MM.1S (cell line): ENCODE measurements at regions not wholly inside any gene's neighbourhood (a gene's known extent, or its start where the extent isn't known, plus 50 kb on each side); places are given as distances from the start of the nearest gene placed in this dataset.

ENCODE experiments used
- DNase-seq: peaks from one replicate; pipeline ENCODE4 v3.0.0-alpha.2; 2015
- H2AFZ ChIP-seq: fragments of 300-600 bp; sonication (generic); 2 replicates; pipeline ENCODE4 v1.6.0; 2016; ENCODE audit warnings: antibody characterized with exemption, low read length
- H3F3A ChIP-seq: fragments of 300-600 bp; sonication (generic); 2 replicates; pipeline ENCODE4 v1.6.1; 2016; ENCODE audit warnings: mild to moderate bottlenecking, antibody characterized with exemption, low read length, moderate library complexity, mixed read lengths; ENCODE audit not compliant: insufficient read depth
- H3K27ac ChIP-seq: fragments of 300-600 bp; sonication (generic); 2 replicates; pipeline ENCODE4 v1.5.1; 2016; ENCODE audit warnings: mild to moderate bottlenecking, low read length
- H3K27me3 ChIP-seq: fragments of 300-600 bp; sonication (generic); replicated peaks from 2 replicates; pipeline ENCODE4 v1.6.0; 2016; ENCODE audit warnings: low read length; ENCODE audit not compliant: insufficient read depth
- H3K36me3 ChIP-seq: fragments of 300-600 bp; sonication (generic); replicated peaks from 2 replicates; pipeline ENCODE4 v1.6.1; 2016; ENCODE audit warnings: mild to moderate bottlenecking, low read length, mixed read lengths; ENCODE audit not compliant: insufficient read depth
- H3K4me1 ChIP-seq: fragments of 300-600 bp; sonication (generic); 2 replicates; pipeline ENCODE4 v1.6.1; 2016; ENCODE audit warnings: low read length, mixed read lengths
- H3K4me2 ChIP-seq: fragments of 300-600 bp; sonication (generic); 2 replicates; pipeline ENCODE4 v1.6.0; 2016; ENCODE audit warnings: low read depth, low read length
- H3K4me3 ChIP-seq: fragments of 300-600 bp; sonication (generic); 2 replicates; pipeline ENCODE4 v1.5.1; 2016; ENCODE audit warnings: low read length, mixed read lengths
- H3K79me2 ChIP-seq: fragments of 300-600 bp; sonication (generic); 2 replicates; pipeline ENCODE4 v1.6.1; 2016; ENCODE audit warnings: mixed run types, low read length, mixed read lengths
- H3K9ac ChIP-seq: fragments of 300-600 bp; sonication (generic); 2 replicates; pipeline ENCODE4 v1.6.1; 2016; ENCODE audit warnings: low read length, mixed read lengths
- H3K9me2 ChIP-seq: fragments of 300-600 bp; sonication (generic); replicated peaks from 2 replicates; pipeline ENCODE4 v1.6.1; 2016; ENCODE audit warnings: mild to moderate bottlenecking, low read length, mixed read lengths; ENCODE audit not compliant: insufficient read depth
- H3K9me3 ChIP-seq: fragments of 300-600 bp; sonication (generic); replicated peaks from 2 replicates; pipeline ENCODE4 v1.6.1; 2016; ENCODE audit warnings: mild to moderate bottlenecking, low read length, mixed read lengths; ENCODE audit not compliant: insufficient read depth
- H4K20me1 ChIP-seq: fragments of 300-600 bp; sonication (generic); 2 replicates; pipeline ENCODE4 v1.6.1; 2016; ENCODE audit warnings: mild to moderate bottlenecking, low read length, moderate library complexity, mixed read lengths; ENCODE audit not compliant: insufficient read depth
- CTCF ChIP-seq: fragments of 300-600 bp; sonication (generic); IDR thresholded peaks from 2 replicates; pipeline ENCODE4 v1.5.1; 2016; ENCODE audit warnings: antibody characterized with exemption, low read length, mixed read lengths
- EZH2 ChIP-seq: fragments of 300-600 bp; sonication (generic); optimal IDR thresholded peaks from 2 replicates; pipeline ENCODE3; 2017; ENCODE audit warnings: low read depth, mild to moderate bottlenecking, antibody characterized with exemption, low read length, mixed read lengths
- EZH2phosphoT487 ChIP-seq: fragments of 300-600 bp; sonication (generic); IDR thresholded peaks from 2 replicates; pipeline ENCODE4 v1.6.1; 2018; ENCODE audit warnings: antibody characterized with exemption, low read length

GRCh38 chr12:71008616-71009015 lies 88.1 kb upstream of the PTPRR start:
- H3K9me2 ChIP-seq, result no peaks in the 10 kb centered on the region
- no peaks in the 10 kb centered on the region for H3K36me3 ChIP-seq
- H4K20me1 ChIP-seq, result no peaks in the 10 kb centered on the region
- no peak overlapping the region for H3K27ac ChIP-seq
- H3K4me3 ChIP-seq, result no peak overlapping the region
- no peaks in the 10 kb centered on the region for H3F3A ChIP-seq
- no peak overlapping the region for H3K4me2 ChIP-seq
- TF ChIP-seq CTCF (no peak), EZH2phosphoT487 (no peak), EZH2 (no peak)
- H3K9ac ChIP-seq, result no peak overlapping the region
- H3K4me1 ChIP-seq, result no peaks in the 10 kb centered on the region
- H3K9me3 ChIP-seq, result no peaks in the 10 kb centered on the region
- no peak overlapping the region for H2AFZ ChIP-seq
- H3K79me2 ChIP-seq, result no peaks in the 10 kb centered on the region
- H3K27me3 ChIP-seq, result no peaks in the 10 kb centered on the region
- no peak for DNase-seq

GRCh38 chr12:71007781-71008404 lies 87.4 kb upstream of the PTPRR start:
- Histone ChIP-seq H3K9ac (no peak overlapping the region), H3F3A (no peaks in the 10 kb centered on the region), H3K79me2 (no peaks in the 10 kb centered on the region), H3K36me3 (no peaks in the 10 kb centered on the region), H3K4me1 (no peaks in the 10 kb centered on the region), H3K27ac (no peak overlapping the region), H2AFZ (no peak overlapping the region), H3K9me3 (no peaks in the 10 kb centered on the region), H3K4me3 (no peak overlapping the region), H3K4me2 (no peak overlapping the region), H3K27me3 (no peaks in the 10 kb centered on the region), H4K20me1 (no peaks in the 10 kb centered on the region), H3K9me2 (no peaks in the 10 kb centered on the region)
- TF ChIP-seq EZH2phosphoT487, result no peak
- no peak for TF ChIP-seq CTCF
- no peak for TF ChIP-seq EZH2
- no peak for DNase-seq

- Histone ChIP-seq H3K9me2 (no peaks in the 10 kb centered on the region), H3F3A (no peaks in the 10 kb centered on the region), H2AFZ (no peak overlapping the region), H3K27me3 (no peaks in the 10 kb centered on the region), H3K27ac (no peak overlapping the region), H3K4me3 (no peak overlapping the region), H3K9me3 (no peaks in the 10 kb centered on the region), H3K9ac (no peak overlapping the region), H3K4me2 (no peak overlapping the region), H3K4me1 (no peaks in the 10 kb centered on the region), H3K79me2 (no peaks in the 10 kb centered on the region), H4K20me1 (no peaks in the 10 kb centered on the region), H3K36me3 (no peaks in the 10 kb centered on the region)
- TF ChIP-seq EZH2phosphoT487, result no peak
- TF ChIP-seq CTCF, result no peak
- TF ChIP-seq EZH2, result no peak
- DNase-seq, result no peak
Observed at GRCh38 chr12:71007020-71007419, 86.5 kb upstream of the PTPRR start.
